Esophagus squamous epithelium (tissue), 5 donors: ENCODE measurements at regions not wholly inside any gene's neighbourhood (a gene's known extent, or its start where the extent isn't known, plus 50 kb on each side); places are given as distances from the start of the nearest gene placed in this dataset.

Experiments used
- DNase-seq: peaks from one replicate; lab custom pipeline; 2025; lab: John Stamatoyannopoulos, UW
- H3K27ac ChIP-seq, 4 donors: fragments of 200-600 bp; sonication (generic); one replicate each; pipeline ENCODE4 v1.5.1; 2016 to 2019; ENCODE audit warnings: mild to moderate bottlenecking in 1 of 4
- H3K27me3 ChIP-seq, 4 donors: fragments of 200-600 bp; sonication (generic); 1 replicate in 3 of 4; 2 replicates in 1 of 4; pipeline versions ENCODE4 v1.5.1 to v1.6.0; 2017 to 2021; ENCODE audit warnings: antibody characterized with exemption in 1 of 4
- H3K36me3 ChIP-seq, 3 donors: fragments of 200-600 bp; sonication (generic); one replicate each; pipeline ENCODE4 v1.5.1; 2016 to 2019
- H3K4me1 ChIP-seq, 3 donors: fragments of 200-600 bp; sonication (generic); one replicate each; pipeline ENCODE4 v1.5.1; 2017 to 2019
- H3K4me3 ChIP-seq, 4 donors: fragments of 200-600 bp; sonication (generic); 1 replicate in 3 of 4; 2 replicates in 1 of 4; pipeline ENCODE4 v1.5.1; 2016 to 2019; ENCODE audit warnings: mild to moderate bottlenecking in 2 of 4, moderate library complexity in 1 of 4
- H3K9me3 ChIP-seq, 3 donors: fragments of 200-600 bp; sonication (generic); one replicate each; pipeline ENCODE4 v1.5.1; 2016 to 2019
- POLR2A ChIP-seq, 4 donors: fragments of 450-650 bp; IDR thresholded peaks; one replicate each; pipeline ENCODE4 v1.6.1; 2017; ENCODE audit warnings: antibody characterized with exemption in 4 of 4, mild to moderate bottlenecking in 4 of 4, moderate library complexity in 3 of 4
- WGBS, 2 donors: methylation state at CpG; one replicate each; pipeline ENCODE4 v1.1.5; 2018; 5-methylcytosine and 5-hydroxymethylcytosine counted together
- intact Hi-C: fragments of 100-400 bp; cut with DNase I; formaldehyde crosslinking; loops from one replicate; pipeline ENCODE4 v1.15.0; 2022
- TF ChIP-seq, protein P1 (sequence below), 6 experiments: fragments of 450-650 bp in 4 of 6; fragments of 200-600 bp in 2 of 6; sonication (generic) in 2 of 6; IDR thresholded peaks; one replicate each; pipeline ENCODE4 v1.5.1; 2016 to 2019; ENCODE audit warnings: antibody characterized with exemption in 6 of 6, mild to moderate bottlenecking in 4 of 6, moderate library complexity in 4 of 6
- donor health status: DM: yes; HTN: yes; CAD: no.

GRCh38 chr18:41042866-41043265, 912.2 kb upstream of the PIK3C3 start:
- TF ChIP-seq, protein P1, sequence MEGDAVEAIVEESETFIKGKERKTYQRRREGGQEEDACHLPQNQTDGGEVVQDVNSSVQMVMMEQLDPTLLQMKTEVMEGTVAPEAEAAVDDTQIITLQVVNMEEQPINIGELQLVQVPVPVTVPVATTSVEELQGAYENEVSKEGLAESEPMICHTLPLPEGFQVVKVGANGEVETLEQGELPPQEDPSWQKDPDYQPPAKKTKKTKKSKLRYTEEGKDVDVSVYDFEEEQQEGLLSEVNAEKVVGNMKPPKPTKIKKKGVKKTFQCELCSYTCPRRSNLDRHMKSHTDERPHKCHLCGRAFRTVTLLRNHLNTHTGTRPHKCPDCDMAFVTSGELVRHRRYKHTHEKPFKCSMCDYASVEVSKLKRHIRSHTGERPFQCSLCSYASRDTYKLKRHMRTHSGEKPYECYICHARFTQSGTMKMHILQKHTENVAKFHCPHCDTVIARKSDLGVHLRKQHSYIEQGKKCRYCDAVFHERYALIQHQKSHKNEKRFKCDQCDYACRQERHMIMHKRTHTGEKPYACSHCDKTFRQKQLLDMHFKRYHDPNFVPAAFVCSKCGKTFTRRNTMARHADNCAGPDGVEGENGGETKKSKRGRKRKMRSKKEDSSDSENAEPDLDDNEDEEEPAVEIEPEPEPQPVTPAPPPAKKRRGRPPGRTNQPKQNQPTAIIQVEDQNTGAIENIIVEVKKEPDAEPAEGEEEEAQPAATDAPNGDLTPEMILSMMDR (IDR thresholded peaks at IDR 0.05): no peak
- TF ChIP-seq POLR2A (IDR thresholded peaks at IDR 0.05): no peak
- intact Hi-C loops: no loop called here
- Histone ChIP-seq H3K27me3 (no peaks in the 10 kb centered on the region), H3K36me3 (no peaks in the 10 kb centered on the region), H3K27ac (no peak overlapping the region), H3K4me3 (no peak overlapping the region), H3K9me3 (no peaks in the 10 kb centered on the region), H3K4me1 (no peaks in the 10 kb centered on the region)
- DNase-seq: no peak

- H3K9me3 ChIP-seq: no peaks in the 10 kb centered on the region
- intact Hi-C loops: no loop called here
- no peak for TF ChIP-seq POLR2A (IDR thresholded peaks at IDR 0.05)
- TF ChIP-seq, protein P1 (IDR thresholded peaks at IDR 0.05): no peak
- no peak overlapping the region for H3K27ac ChIP-seq
- 41 to 83% methylated on average over 1 of the region's 1 CpG for WGBS, 2 donors
- H3K4me1 ChIP-seq: no peaks in the 10 kb centered on the region
- H3K27me3 ChIP-seq: no peaks in the 10 kb centered on the region
- H3K36me3 ChIP-seq: no peaks in the 10 kb centered on the region
- no peak overlapping the region for H3K4me3 ChIP-seq
- DNase-seq: no peak
These were observed 917.0 kb upstream of the PIK3C3 start for GRCh38 chr18:41038071-41038470.

GRCh38 chr18:41036346-41036745, 918.7 kb upstream of the PIK3C3 start:
- intact Hi-C loops: no loop called here

GRCh38 chr18:41034413-41034812, 920.6 kb upstream of the PIK3C3 start:
- no peak for DNase-seq

More at GRCh38 chr18:41036346-41036745, 918.7 kb upstream of the PIK3C3 start:
- Histone ChIP-seq H3K27me3 (no peaks in the 10 kb centered on the region), H3K9me3 (no peaks in the 10 kb centered on the region), H3K36me3 (no peaks in the 10 kb centered on the region), H3K4me1 (no peaks in the 10 kb centered on the region), H3K4me3 (no peak overlapping the region), H3K27ac (no peak overlapping the region)
- WGBS, 2 donors: 78 to 80% methylated on average over 6 of the region's 6 CpGs
- DNase-seq: no peak
- no peak for TF ChIP-seq POLR2A (IDR thresholded peaks at IDR 0.05)
- TF ChIP-seq, protein P1 (IDR thresholded peaks at IDR 0.05): no peak

GRCh38 chr18:41025666-41026065, 929.4 kb upstream of the PIK3C3 start:
- H3K4me3 ChIP-seq: no peak overlapping the region
- 55 to 64% methylated on average over 1 of the region's 1 CpG for WGBS, 2 donors
- no peak overlapping the region for H3K27ac ChIP-seq
- no peaks in the 10 kb centered on the region for H3K36me3 ChIP-seq
- no peaks in the 10 kb centered on the region for H3K4me1 ChIP-seq
- no peaks in the 10 kb centered on the region for H3K27me3 ChIP-seq
- DNase-seq: no peak
- no peaks in the 10 kb centered on the region for H3K9me3 ChIP-seq
- TF ChIP-seq, protein P1 (IDR thresholded peaks at IDR 0.05): no peak
- TF ChIP-seq POLR2A (IDR thresholded peaks at IDR 0.05): no peak
- intact Hi-C loops: no loop called here

More at GRCh38 chr18:41034413-41034812, 920.6 kb upstream of the PIK3C3 start:
- H3K4me3 ChIP-seq: no peak overlapping the region
- H3K36me3 ChIP-seq: no peaks in the 10 kb centered on the region
- no peaks in the 10 kb centered on the region for H3K4me1 ChIP-seq
- no peaks in the 10 kb centered on the region for H3K9me3 ChIP-seq
- intact Hi-C loops: no loop called here
- no peak overlapping the region for H3K27ac ChIP-seq
- TF ChIP-seq, protein P1 (IDR thresholded peaks at IDR 0.05): no peak
- TF ChIP-seq POLR2A (IDR thresholded peaks at IDR 0.05): no peak
- 56% methylated on average over 2 of the region's 2 CpGs for WGBS, 2 donors
- no peaks in the 10 kb centered on the region for H3K27me3 ChIP-seq
